Caco-2 (cell line): ENCODE measurements at regions not wholly inside any gene's neighbourhood (a gene's known extent, or its start where the extent isn't known, plus 50 kb on each side); places are given as distances from the start of the nearest gene placed in this dataset.

Experiments
- BruUV-seq: library from RNA; stranded (reverse); fragments of 400-500 nt; replicated peaks from 2 replicates; lab custom pipeline; 2021; lab: Mats Ljungman, UMichigan
- CTCF ChIA-PET: fragments of 300-600 bp; sonication (Branson Sonifier 250); formaldehyde crosslinking; loops from one replicate; lab custom pipeline; 2022; ENCODE audit warnings: antibody characterized with exemption; lab: Charles Lee
- POLR2A ChIA-PET: fragments of 300-600 bp; sonication (Branson Sonifier 250); formaldehyde crosslinking; loops from one replicate; lab custom pipeline; 2022; ENCODE audit warnings: antibody characterized with exemption; lab: Charles Lee
- DNase-seq, 2 experiments: peaks; one replicate each; pipeline versions ENCODE4 v3.0.0 to v3.0.0-alpha.2; 2020 to 2022
- H3K27me3 ChIP-seq: replicated peaks from 2 replicates; pipeline ENCODE4 v1.6.0; 2011; ENCODE audit warnings: low read length; ENCODE audit not compliant: control insufficient read depth, insufficient read depth
- H3K36me3 ChIP-seq: 2 replicates; pipeline ENCODE4 v1.5.1; 2011; ENCODE audit warnings: low read length; ENCODE audit not compliant: control insufficient read depth, insufficient read depth
- H3K4me1 ChIP-seq: fragments of 250-450 bp; sonication (Bioruptor Pico); 2 replicates; pipeline ENCODE4 v1.5.1; 2020; ENCODE audit warnings: mild to moderate bottlenecking
- H3K4me3 ChIP-seq: 2 replicates; pipeline ENCODE4 v1.5.1; 2011; ENCODE audit warnings: low read depth, mild to moderate bottlenecking, control low read depth, low read length
- H3K9me3 ChIP-seq: fragments of 250-450 bp; sonication (Bioruptor Pico); 2 replicates; pipeline ENCODE4 v1.5.1; 2020; ENCODE audit warnings: mild to moderate bottlenecking, moderate library complexity
- H3K27ac Mint-ChIP-seq: one replicate; pipeline ENCODE4 v1.8.0; 2022; ENCODE audit warnings: mixed read lengths; ENCODE audit not compliant: unreplicated experiment
- H3K27me3 Mint-ChIP-seq: one replicate; pipeline ENCODE4 v1.8.0; 2022; ENCODE audit warnings: mixed read lengths; ENCODE audit not compliant: insufficient read depth, unreplicated experiment
- H3K36me3 Mint-ChIP-seq: one replicate; pipeline ENCODE4 v1.8.0; 2022; ENCODE audit warnings: mild to moderate bottlenecking, mixed read lengths; ENCODE audit not compliant: insufficient read depth, unreplicated experiment
- H3K4me1 Mint-ChIP-seq: one replicate; pipeline ENCODE4 v1.8.0; 2022; ENCODE audit warnings: low read depth, mixed read lengths; ENCODE audit not compliant: unreplicated experiment
- H3K4me3 Mint-ChIP-seq: one replicate; pipeline ENCODE4 v1.8.0; 2022; ENCODE audit warnings: mild to moderate bottlenecking, moderate library complexity, mixed read lengths; ENCODE audit not compliant: unreplicated experiment
- H3K9me3 Mint-ChIP-seq: one replicate; pipeline ENCODE4 v1.8.0; 2022; ENCODE audit warnings: mixed read lengths; ENCODE audit not compliant: unreplicated experiment
- intact Hi-C: fragments of 100-400 bp; cut with micrococcal nuclease; formaldehyde crosslinking; loops from one replicate; pipeline ENCODE4 v1.10.0; 2022; ENCODE audit not compliant: unreplicated experiment
- TF ChIP-seq, protein P1 (sequence below), 2 experiments: fragments of 200-600 bp in 1 of 2; IDR thresholded peaks; 1 replicate in 1 of 2; 2 replicates in 1 of 2; pipeline versions ENCODE4 v1.5.1 to v1.8.0; 2011 to 2022; ENCODE audit warnings: antibody characterized with exemption in 1 of 2, control low read depth in 1 of 2, inconsistent platforms in 1 of 2, low read depth in 1 of 2, low read length in 1 of 2, mild to moderate bottlenecking in 1 of 2, moderate library complexity in 1 of 2; ENCODE audit not compliant: insufficient read depth in 1 of 2, severe bottlenecking in 1 of 2, unreplicated experiment in 1 of 2

GRCh38 chr1:55702064-55702463, 486.9 kb upstream of the USP24 start:
- no peaks in the 10 kb centered on the region for H3K9me3 Mint-ChIP-seq
- H3K36me3 ChIP-seq = no peaks in the 10 kb centered on the region
- TF ChIP-seq, protein P1, sequence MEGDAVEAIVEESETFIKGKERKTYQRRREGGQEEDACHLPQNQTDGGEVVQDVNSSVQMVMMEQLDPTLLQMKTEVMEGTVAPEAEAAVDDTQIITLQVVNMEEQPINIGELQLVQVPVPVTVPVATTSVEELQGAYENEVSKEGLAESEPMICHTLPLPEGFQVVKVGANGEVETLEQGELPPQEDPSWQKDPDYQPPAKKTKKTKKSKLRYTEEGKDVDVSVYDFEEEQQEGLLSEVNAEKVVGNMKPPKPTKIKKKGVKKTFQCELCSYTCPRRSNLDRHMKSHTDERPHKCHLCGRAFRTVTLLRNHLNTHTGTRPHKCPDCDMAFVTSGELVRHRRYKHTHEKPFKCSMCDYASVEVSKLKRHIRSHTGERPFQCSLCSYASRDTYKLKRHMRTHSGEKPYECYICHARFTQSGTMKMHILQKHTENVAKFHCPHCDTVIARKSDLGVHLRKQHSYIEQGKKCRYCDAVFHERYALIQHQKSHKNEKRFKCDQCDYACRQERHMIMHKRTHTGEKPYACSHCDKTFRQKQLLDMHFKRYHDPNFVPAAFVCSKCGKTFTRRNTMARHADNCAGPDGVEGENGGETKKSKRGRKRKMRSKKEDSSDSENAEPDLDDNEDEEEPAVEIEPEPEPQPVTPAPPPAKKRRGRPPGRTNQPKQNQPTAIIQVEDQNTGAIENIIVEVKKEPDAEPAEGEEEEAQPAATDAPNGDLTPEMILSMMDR (IDR thresholded peaks at IDR 0.05; ENCODE audit: insufficient read depth in 1 of 2, low read depth in 1 of 2, low read length in 1 of 2, severe bottlenecking in 1 of 2, unreplicated experiment in 1 of 2) = peak; percentile 46 to 53
- H3K27ac Mint-ChIP-seq = no peak overlapping the region
- no peak overlapping the region for H3K4me3 ChIP-seq
- no TSS peak for BruUV-seq
- intact Hi-C loops = loop anchor here (10.0 kb wide), 1 partner anchor 193 kb away; no protein-coding TSS in a partner anchor
- POLR2A ChIA-PET = no interaction called here
- H3K4me3 Mint-ChIP-seq = no peak overlapping the region
- CTCF ChIA-PET = interaction anchor here (1.0 kb wide), 1 partner anchor 46 kb away, joined by 7 read pairs; no protein-coding TSS in a partner anchor
- peaks cover 3% of the 10 kb centered on the region; the same call in 1 of the 2 replicates for H3K4me1 ChIP-seq
- no peaks in the 10 kb centered on the region for H3K36me3 Mint-ChIP-seq
- no peaks in the 10 kb centered on the region for H3K9me3 ChIP-seq
- DNase-seq = peak in 1 of 2 experiments; percentile 32
- no peaks in the 10 kb centered on the region for H3K27me3 Mint-ChIP-seq
- H3K4me1 Mint-ChIP-seq = no peaks in the 10 kb centered on the region
- no peaks in the 10 kb centered on the region for H3K27me3 ChIP-seq

DNA sequence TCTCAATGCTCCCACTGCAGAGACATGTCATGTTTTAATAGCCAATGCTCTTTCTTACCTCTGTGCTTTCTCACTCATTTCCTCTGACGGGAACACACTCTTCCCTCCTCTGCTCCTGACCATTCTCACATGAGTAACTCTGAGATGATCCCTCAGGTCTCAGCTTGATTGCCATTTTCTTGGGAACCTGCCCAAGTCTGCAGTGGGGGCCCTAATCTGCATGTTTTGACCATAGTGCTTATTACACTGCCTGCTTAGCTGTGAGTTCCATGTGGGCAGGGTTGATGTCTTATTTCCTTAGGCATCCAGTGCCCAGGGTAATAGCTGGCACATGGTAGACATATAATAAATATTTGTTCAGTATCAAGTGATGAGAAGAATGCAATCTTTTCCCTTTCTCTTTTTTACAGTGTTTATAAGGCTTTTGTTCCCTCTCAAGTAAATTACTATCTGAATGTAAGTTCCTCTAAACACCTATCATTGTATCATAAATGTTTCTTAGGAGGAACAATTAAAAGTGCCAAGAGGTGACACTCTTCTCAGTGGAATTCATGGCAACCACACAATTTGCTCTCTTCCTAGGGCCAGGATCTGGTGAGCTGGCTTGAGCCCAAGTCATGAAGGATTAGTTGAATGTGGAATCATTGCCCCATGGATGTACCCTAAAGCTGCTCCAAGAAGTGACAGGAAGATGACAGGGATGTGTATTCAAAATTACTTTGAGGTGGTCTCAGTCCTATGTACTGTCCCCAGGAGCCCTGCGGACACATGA, 485.4 kb upstream of the USP24 start:
- TF ChIP-seq, protein P1 (IDR thresholded peaks at IDR 0.05; ENCODE audit: insufficient read depth in 1 of 2, low read depth in 1 of 2, low read length in 1 of 2, severe bottlenecking in 1 of 2, unreplicated experiment in 1 of 2) = no peak
- Histone ChIP-seq H3K9me3 (no peaks in the 10 kb centered on the region), H3K27me3 (no peaks in the 10 kb centered on the region), H3K4me1 (no peaks in the 10 kb centered on the region), H3K36me3 (no peaks in the 10 kb centered on the region), H3K4me3 (no peak overlapping the region)
- no peak overlapping the region for H3K4me3 Mint-ChIP-seq
- intact Hi-C loops = loop anchor here (10.0 kb wide), 1 partner anchor 194 kb away; no protein-coding TSS in a partner anchor
- no peaks in the 10 kb centered on the region for H3K9me3 Mint-ChIP-seq
- POLR2A ChIA-PET = no interaction called here
- no peak for DNase-seq
- H3K27me3 Mint-ChIP-seq = no peaks in the 10 kb centered on the region
- H3K36me3 Mint-ChIP-seq = no peaks in the 10 kb centered on the region
- H3K4me1 Mint-ChIP-seq = no peaks in the 10 kb centered on the region
- BruUV-seq = no TSS peak
- CTCF ChIA-PET = no interaction called here
- H3K27ac Mint-ChIP-seq = no peak overlapping the region

DNA sequence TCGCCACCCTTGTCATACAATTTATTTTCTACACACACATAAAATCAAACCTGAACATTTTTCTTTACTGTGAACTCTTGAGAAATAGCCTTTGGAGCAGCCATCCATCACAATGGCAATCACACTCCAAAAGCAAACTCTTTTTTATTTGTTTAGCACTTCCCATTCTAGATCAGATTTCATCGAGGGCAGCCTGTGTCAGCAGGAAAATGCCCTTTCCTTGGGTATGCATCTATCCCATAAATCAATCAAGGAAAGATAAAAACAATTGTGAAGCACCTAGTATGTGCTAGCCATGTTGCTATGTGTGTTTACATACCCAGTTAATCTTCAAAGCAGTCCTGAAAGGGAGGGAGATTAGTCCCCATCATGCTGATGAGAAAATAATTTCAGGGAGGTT, 484.1 kb upstream of the USP24 start:
- Histone ChIP-seq H3K9me3 (no peaks in the 10 kb centered on the region), H3K27me3 (no peaks in the 10 kb centered on the region), H3K36me3 (no peaks in the 10 kb centered on the region), H3K4me3 (no peak overlapping the region), H3K4me1 (no peaks in the 10 kb centered on the region)
- no TSS peak for BruUV-seq
- CTCF ChIA-PET = no interaction called here
- Mint-ChIP-seq H3K4me3 (no peak overlapping the region), H3K9me3 (no peaks in the 10 kb centered on the region), H3K36me3 (no peaks in the 10 kb centered on the region), H3K4me1 (no peaks in the 10 kb centered on the region), H3K27me3 (no peaks in the 10 kb centered on the region), H3K27ac (no peak overlapping the region)
- no peak for DNase-seq
- intact Hi-C loops = no loop called here
- POLR2A ChIA-PET = no interaction called here
- TF ChIP-seq, protein P1 (IDR thresholded peaks at IDR 0.05; ENCODE audit: insufficient read depth in 1 of 2, low read depth in 1 of 2, low read length in 1 of 2, severe bottlenecking in 1 of 2, unreplicated experiment in 1 of 2) = no peak
